Esophagus mucosa (tissue), 1 donor: ENCODE measurements at regions not wholly inside any gene's neighbourhood (a gene's known extent, or its start where the extent isn't known, plus 50 kb on each side); places are given as distances from the start of the nearest gene placed in this dataset.

Experiments
- ATAC-seq: fragments of 200-7000 bp; cut with Tn5 transposase; one replicate; pipeline ENCODE4 v1.9.1; 2020
- donor health status: DM: yes; HTN: yes; CAD: no.

DNA sequence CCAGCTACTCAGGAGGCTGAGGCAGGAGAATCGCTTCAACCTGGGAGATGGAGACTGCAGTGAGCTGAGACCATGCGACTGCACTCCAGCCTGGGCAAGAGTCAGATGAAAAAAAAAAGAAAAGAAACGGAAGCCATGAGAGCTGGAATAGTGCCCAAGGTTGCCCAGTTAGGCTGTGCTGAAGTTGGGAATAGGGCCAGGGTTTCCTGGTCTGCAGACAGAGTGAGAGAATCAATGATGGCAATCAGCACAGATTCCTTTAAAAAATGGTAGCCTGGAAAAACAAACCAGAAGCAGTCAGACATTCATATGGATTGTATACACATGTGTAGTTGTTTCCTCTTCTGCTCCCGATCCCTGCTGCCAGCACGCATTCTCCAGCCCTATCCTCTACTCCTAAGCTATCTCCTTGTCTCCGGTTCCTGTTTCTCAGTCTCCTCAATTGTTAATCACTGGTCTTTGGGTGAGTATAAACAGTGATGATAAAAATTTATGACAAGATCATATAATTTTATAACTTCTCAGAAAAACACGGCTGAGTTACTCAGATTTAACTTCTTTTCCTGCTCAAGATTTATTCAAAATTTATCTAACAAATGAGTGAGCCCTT is 316.2 kb upstream of the UMPS start:
- no peak for ATAC-seq

DNA sequence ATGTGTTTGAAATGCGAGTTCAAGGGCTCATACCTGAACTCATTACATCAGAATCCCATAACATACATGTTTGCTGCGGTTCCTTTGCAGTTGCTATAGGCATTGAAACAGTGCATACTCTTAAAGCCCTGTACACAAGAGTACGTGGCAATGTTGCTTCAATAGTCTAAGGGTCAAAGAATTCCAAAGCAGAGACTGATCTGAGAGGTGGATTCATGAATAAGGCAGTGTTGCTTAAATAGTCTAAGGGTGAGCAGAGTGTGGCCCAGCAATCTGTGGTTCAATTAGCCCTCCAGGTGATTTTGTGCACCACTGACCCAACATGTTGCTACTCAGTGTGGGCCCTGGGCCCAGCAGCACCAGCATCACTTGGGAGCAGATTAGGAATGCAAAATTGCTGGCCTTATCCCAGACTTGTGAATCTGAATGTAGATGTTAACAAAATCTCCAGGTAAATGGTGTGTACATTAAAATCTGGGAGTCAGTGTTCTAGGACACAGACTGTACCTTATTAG is 314.7 kb upstream of the UMPS start:
- ATAC-seq, result no peak

DNA sequence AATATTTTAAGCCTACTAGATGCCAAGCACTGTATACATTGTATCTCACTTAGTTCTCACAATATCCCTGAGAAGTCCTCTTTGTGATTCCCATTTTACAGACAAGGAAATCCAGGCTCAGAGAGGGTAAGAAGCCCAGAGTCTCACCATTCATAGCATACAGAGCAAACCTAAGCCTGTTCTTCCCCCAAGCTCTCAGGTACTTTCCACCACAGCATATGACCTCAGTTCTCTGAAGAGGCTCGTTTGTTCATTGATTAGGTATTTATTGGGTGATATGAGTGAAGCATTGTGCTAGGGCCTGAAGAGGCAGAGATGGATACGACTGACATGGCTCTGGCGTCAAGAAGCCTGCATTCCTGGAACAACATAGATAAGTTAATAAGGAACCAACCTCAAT is 310.9 kb upstream of the UMPS start:
- ATAC-seq, result no peak

DNA sequence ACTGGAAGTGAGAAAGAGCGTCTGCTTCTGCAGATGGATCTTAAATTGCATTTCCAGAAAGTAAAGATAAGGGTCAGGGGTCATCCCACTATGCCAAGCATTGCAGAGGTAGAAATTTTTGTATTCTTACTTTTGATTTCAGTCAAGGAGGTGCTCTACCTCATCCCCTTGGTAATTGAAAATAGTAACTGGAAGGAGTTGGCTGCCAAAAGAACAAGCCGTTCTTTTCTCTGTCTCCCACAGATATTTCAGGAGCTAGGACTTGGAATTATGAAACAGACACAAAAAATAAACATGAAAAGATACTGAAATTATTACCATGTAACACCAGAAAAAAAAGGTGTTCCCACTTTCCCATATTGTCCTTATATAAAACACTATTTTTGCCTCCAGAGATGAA is 309.9 kb upstream of the UMPS start:
- ATAC-seq, result no peak

DNA sequence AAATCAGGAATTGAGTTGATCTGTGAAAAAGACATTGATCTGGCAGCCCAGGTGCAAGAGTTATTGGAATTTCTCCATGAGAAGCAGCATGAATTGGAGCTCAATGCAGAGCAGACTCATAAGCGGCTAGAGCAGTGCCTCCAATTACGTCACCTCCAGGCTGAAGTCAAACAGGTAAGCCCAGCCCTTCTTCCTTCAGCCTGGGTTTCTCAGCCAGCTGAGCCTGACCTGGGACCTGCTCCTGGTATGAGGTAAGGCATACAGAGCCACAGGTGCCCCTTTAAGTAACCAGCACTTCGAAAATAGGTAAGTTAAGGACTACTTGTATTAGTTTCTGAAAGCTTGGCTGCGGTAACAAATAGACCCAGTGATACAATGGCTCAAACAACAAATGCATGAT is 307.4 kb upstream of the UMPS start:
- peak; percentile 45 for ATAC-seq

DNA sequence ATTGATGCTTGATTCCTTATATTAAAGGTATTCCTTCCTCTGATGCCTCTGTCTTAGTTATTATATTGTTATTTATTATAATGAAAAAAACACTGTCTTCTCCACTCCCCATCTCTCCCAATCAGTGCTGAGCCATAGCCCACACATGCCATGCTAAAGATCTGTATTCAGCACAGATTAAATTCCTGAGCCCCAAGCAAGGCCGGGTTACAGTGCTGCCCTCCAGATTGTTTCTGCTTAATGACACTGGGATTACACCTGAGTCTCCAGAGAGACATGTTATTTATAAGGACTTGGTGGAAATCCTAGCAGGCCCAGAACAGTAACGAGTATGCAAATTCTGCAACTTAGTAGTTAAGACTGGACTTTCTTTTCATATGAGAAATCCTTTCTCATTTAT is 305.9 kb upstream of the UMPS start:
- ATAC-seq, result no peak

DNA sequence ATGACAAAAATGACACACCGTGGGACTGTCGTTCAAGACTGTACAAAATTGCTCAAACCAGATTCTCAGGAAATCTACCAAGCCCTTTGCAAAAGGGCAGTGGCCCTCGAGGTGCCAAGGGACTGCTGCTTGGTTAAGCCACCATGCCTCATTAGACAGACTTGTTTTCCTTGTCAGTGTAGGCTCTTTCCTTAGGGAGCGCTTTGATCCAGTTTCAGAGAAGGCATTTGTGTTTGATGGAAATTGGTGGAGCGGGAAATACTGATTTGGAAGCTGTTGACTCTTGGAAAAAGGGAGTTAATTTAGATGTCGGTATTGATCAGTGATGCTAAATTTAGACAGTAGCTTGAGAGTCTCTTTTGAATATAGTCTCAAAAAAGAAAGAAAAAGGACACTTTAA is 304.3 kb upstream of the UMPS start:
- ATAC-seq, result no peak

DNA sequence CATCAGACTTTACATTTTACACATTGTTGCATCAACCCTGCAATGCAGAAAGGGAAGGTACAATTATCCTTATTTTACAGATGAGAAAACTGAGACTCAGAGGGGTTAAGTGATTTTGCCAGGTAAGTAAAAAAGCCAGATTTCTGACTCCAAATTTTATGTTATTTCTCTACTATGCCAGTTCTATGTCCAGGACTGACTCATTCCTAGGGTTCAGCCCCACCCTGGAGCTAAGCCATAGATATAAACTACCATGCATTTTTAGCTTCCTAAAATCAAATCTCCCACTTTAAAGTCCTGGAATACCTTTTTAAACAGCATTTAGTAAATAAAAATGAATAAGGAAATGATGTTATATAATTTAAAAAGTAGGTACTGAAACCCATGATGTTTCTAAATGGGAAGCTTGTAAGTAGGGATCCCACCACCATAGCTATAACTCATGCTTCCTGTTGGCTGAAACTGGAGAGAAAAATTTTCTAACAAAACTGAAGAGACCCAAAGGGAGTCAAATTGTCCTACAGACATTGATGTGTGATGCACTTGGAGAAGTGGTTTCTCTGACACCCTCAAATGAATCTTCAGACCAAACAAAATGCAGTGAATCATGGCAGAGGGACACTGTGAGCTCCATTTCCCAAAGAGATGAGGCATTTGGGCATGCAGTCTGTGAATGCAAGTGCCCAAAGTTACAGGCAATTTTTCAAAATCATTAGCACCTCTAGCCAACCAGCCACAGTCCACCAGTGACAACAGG is 301.7 kb upstream of the UMPS start:
- ATAC-seq, result no peak

DNA sequence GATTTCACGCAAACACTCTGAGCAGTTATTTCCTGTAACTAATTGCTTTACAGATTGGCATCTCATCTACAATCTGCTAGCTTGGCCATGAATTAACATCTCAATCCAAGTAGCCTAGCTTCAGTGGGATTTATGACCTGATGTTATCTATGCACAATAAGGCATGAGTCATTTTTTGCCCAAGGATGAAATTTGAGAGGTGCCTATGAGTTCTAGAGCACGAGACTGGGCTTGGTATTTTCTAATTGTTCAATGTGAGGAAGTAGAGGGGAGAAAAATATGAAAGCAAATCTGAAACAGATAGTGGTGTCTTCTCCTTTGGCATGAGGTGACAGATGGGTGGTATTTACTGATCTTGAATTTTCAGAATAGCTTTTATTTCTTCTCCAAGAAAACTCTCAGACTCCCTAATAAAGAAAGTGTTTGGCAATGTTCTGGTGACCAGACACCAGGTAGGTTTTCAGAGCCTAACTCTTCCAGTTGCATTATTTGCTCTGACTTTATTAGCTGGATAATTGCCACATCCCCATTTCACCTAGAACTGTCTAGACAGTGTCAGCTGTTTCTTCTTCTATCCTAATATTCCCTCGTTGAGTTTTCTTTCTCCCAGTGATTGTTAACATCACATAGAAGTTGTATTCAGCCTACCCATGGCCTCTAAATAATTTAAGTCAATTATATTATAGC is 301.0 kb upstream of the UMPS start:
- no peak for ATAC-seq

DNA sequence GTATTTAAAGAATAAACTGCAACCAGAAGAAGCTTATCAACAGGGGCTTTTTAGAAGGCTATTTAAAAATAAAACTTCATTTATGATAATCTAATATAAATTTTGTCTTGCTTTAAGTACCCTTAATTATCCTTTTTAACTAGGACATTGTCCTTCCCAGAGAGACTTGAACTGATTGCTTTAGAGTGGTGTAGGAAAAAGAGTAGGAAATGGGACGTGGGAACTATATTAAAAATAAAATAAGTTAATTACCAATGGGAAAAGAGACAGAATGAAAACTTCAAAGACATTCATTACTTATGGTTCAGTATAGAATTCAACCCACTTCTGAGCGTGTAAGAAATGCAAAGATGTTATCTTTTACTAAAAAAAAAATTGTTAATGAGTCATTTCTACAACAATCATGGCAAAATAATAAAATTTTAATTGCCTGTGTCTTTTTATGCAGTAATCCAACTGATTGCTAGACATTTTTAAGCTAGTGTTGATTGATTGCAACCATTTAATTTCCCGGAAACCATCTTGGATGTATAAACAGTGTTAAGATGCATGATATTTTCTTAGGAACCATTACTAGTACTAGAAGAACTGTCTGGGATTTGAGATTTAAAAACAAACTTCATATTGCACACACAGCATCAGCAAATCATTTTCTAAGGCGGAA is 298.8 kb upstream of the UMPS start:
- ATAC-seq, result no peak

DNA sequence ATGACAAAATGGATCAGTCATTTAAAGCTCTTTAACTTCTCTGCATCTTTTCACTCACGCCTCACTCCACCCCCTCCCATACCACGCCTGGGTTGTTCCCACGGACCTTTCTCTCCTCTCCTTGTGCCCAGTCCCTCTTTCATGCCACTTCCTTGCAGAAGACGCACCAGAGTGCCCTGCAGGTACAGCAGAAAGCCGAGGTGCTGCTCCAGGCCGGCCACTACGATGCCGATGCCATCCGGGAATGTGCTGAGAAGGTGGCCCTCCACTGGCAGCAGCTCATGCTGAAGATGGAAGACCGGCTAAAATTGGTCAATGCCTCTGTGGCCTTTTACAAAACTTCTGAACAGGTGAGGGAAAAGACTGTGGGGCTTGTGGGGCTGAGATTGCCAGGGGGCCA is 296.1 kb upstream of the UMPS start:
- ATAC-seq, result no peak

DNA sequence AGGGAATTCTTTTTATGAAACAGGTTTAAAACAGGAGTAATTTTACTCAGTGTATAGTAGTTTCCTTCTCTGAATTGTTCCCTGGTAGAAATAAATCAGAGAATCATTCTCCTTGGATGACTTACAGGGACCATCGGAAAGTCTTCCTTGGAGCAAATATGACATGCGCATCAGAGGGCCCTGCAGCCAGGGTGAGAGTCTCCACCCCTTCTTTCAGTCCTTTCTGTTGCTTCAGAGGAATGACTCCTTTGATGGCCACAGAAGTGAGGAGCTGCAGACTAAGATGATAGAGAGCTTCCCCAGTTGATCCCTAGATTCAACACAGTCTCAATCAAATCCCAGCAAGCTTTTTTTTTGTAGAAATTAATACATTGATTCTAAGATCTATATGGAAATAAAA is 294.8 kb upstream of the UMPS start:
- ATAC-seq, result no peak

DNA sequence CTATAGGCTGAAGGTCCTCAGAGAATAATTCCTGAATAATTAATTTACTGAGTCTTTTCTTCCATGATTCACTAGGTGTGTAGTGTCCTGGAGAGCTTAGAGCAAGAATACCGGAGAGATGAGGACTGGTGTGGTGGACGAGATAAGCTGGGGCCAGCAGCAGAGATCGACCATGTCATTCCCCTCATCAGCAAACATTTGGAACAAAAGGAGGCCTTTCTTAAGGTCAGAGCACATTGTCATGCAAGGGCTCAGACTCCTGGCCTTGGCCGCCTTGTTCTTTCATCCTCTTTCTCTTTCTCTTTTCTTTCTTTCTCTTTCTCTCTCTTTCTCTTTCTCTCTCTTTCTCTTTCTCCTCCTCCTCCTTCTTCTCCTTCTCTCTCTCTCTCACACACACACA is 291.4 kb upstream of the UMPS start:
- ATAC-seq, result no peak

DNA sequence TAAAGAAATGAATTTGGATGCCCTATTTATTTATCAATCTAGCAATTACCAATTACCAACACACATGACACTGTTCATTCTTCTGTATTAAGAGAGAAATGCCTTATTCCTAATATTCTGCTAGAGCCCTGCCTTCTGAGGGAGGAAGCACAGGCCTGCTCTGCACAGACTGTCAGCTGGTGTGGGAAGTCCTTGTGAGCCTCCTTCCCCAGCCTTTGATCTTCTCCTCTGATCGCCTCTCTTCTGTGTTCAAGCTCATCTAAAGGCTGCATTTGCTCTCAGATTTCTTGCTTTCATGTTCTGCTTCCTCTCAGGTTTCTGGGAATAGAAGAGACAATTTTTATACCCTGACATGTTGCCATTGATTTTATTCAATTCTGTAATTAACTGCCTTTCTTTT is 290.6 kb upstream of the UMPS start:
- ATAC-seq, result no peak

DNA sequence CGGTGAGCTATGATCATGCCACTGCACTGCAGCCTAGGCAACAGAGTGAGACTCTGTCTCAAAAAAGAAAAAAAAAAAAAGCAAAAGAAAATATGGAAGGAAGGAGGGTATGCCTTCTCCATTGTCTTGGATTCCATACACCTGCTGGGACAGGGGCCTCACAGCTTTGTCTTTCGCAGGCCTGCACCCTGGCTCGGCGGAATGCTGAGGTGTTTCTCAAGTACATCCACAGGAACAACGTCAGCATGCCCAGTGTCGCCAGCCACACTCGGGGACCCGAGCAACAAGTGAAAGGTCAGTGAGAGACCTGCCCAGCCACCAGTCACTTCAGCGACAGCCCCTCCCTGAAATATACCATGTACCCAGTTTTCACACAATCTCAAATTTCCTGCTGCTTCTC is 288.5 kb upstream of the UMPS start:
- no peak for ATAC-seq

DNA sequence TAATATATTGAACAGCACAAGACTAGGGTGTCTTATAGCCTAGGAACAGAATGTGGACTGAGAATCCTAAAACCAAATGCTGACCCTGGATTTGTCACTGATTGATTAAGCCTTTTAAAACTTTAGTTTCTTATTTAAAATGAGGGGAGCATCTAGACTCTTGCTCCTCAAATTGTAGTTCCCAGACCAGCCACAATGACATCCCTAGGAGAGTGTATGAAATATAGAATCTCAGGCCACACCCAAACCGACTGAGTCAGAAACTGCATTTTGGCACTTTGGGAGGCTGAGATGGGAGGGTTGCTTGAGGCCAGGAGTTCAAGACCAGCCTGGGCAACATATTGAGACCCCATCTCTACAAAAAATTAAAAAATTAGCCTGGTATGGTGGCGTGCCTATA is 287.8 kb upstream of the UMPS start:
- no peak for ATAC-seq

DNA sequence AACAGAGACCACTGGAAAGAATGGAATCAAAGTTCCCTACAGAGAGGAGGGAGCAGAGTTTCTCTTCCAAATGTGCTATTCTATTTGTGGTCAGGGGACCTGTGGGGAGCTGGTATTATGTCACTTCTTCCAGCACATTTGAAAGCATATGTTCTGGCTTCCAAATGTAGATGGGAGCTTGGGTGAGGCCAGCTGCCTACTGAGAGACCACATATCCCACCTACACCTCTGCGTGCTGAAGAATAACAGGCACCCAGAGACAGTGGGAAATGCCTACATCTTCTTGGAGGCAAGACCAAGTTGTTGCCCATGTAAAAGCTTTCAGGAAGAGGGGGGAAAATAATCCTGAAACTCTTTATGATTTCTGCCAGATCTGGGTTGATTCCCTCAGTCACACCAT is 286.8 kb upstream of the UMPS start:
- no peak for ATAC-seq

DNA sequence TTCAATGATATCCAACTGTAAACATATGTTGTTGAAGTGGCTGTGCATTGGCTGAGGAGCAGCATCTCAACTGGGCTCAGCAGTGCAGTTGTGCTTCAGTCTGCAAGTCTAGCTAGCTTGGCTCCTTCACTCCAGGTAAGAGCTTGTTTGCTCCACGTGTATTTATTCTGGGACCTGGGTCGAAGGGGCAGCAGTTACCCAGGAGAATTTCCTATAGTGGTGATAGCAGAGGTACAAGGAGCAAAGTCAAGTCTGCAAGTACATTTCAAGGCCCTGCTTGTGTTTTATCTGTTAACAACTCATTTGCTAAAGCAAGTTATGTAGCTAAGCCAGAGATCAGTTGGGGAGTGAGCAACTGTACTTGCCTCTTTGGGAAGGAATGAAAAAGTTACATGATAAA is 286.2 kb upstream of the UMPS start:
- ATAC-seq, result no peak

DNA sequence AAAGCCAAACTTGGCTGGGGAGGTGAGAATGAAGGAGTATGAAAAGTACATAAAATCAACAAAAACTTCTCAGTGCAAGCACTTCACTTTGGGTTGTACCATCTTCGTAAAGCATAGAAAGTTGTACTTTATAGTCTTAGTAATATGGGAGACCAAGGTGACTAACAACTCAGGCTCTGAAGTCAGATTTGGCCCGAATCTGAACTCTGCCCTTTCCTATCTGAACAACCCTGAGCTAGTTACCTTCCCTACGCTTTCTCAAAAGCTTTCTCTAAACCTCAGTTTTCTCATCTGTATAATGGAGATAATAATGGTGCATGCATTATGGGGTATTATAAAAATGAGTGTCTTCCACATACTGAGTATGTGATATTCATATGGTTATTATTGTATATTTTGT is 285.4 kb upstream of the UMPS start:
- ATAC-seq, result no peak

DNA sequence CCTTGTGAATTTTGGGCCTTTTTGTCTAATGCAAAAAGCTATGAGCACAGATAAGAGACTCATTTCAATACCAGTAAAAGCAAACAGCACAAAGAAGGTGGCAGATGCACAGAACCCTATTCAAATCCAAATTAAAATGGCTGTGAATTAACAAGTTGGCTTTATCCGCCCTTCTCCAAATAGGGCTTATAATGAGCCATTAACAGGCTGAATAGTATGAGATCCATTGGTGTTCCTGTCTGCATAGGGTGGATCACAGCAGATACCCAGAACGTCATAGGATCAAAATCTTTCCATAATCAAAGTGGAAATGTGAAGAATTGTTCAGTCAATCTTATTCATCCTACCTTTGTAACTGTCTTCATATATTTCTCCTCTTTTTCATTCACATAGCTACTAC is 282.4 kb upstream of the UMPS start:
- ATAC-seq, result no peak

DNA sequence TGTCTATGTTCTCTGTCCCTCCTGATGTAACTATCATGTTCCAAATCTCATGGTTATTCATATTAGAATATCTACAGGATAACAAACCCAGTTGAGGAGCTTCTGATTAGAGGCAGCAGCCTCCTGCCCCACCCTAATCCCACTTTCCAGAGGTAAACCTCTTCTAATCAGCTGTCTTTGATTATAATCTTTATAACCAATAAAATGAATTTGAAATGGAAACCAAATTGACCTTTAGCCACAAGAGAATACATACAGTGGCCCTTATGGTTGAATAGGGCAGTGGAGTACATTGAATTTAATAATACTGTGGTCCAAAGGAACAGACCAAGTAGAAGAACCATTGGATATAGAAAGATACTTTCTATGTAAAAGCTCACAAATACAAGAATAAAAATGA is 281.3 kb upstream of the UMPS start:
- ATAC-seq, result no peak

DNA sequence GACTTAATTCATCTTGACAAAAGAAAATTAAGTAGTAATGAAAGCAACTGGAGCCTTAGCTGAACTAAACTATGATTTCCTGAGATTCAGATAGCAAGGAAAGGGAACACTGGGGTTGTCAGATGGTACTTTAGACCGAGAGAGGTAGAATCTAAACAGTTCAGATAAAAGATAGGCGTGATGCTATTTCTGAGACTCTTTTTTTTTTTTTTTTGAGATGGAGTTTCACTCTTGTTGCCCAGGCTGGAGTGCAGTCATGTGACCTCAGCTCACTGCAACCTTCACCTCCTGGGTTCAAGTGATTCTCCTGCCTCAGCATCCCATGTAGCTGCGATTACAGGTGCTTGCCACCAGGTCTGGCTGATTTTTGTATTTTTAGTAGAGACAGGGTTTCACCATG is 279.9 kb upstream of the UMPS start:
- no peak for ATAC-seq

DNA sequence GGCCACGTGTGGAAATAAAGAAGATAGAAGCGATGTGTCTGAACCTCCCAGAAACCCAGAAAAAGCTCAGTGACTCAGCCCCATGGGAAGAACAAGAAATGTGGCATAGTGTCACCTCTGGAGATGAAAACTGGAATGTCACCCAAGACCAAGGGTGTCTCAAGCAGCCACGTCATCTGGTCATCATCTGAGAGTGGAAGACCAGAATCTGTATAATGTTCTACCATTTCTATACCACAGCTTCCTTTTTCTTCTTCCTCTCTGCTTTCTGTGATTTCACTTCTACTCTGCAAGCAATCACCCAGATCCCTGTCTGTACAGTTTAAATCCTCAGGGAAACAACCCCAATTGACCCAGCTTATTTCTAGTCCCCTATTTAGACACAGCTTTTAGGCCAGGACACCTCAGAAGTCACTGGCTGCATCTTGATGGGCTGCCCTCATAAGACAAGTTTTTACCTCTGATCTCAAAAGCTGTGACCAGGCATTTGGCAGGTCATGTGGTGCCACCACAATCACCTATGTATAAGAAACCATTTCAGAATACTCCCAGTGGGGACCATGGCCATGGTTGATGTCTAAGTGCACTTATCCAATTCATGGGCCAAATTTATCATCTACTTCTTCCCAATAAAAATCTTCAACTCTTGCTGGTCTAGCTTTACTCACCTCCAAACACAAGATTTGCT is 278.5 kb upstream of the UMPS start:
- ATAC-seq, result no peak
